CD14-positive monocyte (primary cell): ENCODE measurements at regions not wholly inside any gene's neighbourhood (a gene's known extent, or its start where the extent isn't known, plus 50 kb on each side); places are given as distances from the start of the nearest gene placed in this dataset.

Experiments used
- DNase-seq, 3 donors: peaks; one replicate each; pipeline ENCODE4 v3.0.0-alpha.2; 2011 to 2022
- H2AFZ ChIP-seq: 2 replicates; pipeline ENCODE4 v1.6.0; 2012; ENCODE audit warnings: mild to moderate bottlenecking, low read depth, low read length, inconsistent platforms; ENCODE audit not compliant: insufficient read depth, poor library complexity, severe bottlenecking
- H3K27ac ChIP-seq, 2 donors: 1 replicate in 1 of 2; 2 replicates in 1 of 2; pipeline ENCODE4 v1.5.1; 2012 to 2013; ENCODE audit warnings: low read length in 2 of 2, control low read depth in 1 of 2, inconsistent platforms in 1 of 2, low read depth in 1 of 2, mild to moderate bottlenecking in 1 of 2
- H3K27me3 ChIP-seq, 2 donors: one replicate each; pipeline versions ENCODE4 v1.6.0 to v1.6.1; 2011 to 2013; ENCODE audit warnings: low read length in 2 of 2; ENCODE audit not compliant: control insufficient read depth in 2 of 2, insufficient read depth in 2 of 2
- H3K36me3 ChIP-seq, 2 donors: replicated peaks in 1 of 2; 1 replicate in 1 of 2; 2 replicates in 1 of 2; pipeline versions ENCODE4 v1.5.1 to v1.6.1; 2012 to 2013; ENCODE audit warnings: low read length in 2 of 2, control low read depth in 1 of 2, inconsistent platforms in 1 of 2, mild to moderate bottlenecking in 1 of 2; ENCODE audit not compliant: insufficient read depth in 2 of 2, control insufficient read depth in 1 of 2
- H3K4me1 ChIP-seq, 2 donors: 1 replicate in 1 of 2; 2 replicates in 1 of 2; pipeline versions ENCODE4 v1.5.1 to v1.6.1; 2012 to 2013; ENCODE audit warnings: low read length in 2 of 2, control low read depth in 1 of 2, inconsistent platforms in 1 of 2, mild to moderate bottlenecking in 1 of 2, moderate library complexity in 1 of 2; ENCODE audit not compliant: insufficient read depth in 2 of 2, control insufficient read depth in 1 of 2
- H3K4me2 ChIP-seq: replicated peaks from 2 replicates; pipeline ENCODE3; 2012; ENCODE audit warnings: low read length, moderate library complexity, mild to moderate bottlenecking; ENCODE audit not compliant: poor library complexity, severe bottlenecking; ENCODE audit errors: extremely low read depth
- H3K4me3 ChIP-seq, 3 experiments: fragments of 200-600 bp in 1 of 3; sonication (generic) in 1 of 3; replicated peaks in 1 of 3; 1 replicate in 2 of 3; 2 replicates in 1 of 3; pipeline ENCODE4 v1.5.1; 2011 to 2013; ENCODE audit warnings: low read length in 3 of 3, mild to moderate bottlenecking in 3 of 3, control low read depth in 2 of 3, low read depth in 2 of 3, inconsistent platforms in 1 of 3, moderate library complexity in 1 of 3
- H3K79me2 ChIP-seq: 2 replicates; pipeline ENCODE4 v1.6.0; 2012; ENCODE audit warnings: mild to moderate bottlenecking, control low read depth, inconsistent platforms, low read length, moderate library complexity; ENCODE audit not compliant: insufficient read depth
- H3K9ac ChIP-seq: 2 replicates; pipeline ENCODE4 v1.6.0; 2017; ENCODE audit warnings: low read length, mild to moderate bottlenecking; ENCODE audit not compliant: insufficient read depth, poor library complexity, severe bottlenecking
- H3K9me3 ChIP-seq, 2 donors: replicated peaks in 1 of 2; 1 replicate in 1 of 2; 2 replicates in 1 of 2; pipeline versions ENCODE4 v1.5.1 to v1.6.1; 2012 to 2013; ENCODE audit warnings: low read length in 2 of 2, control low read depth in 1 of 2; ENCODE audit not compliant: control insufficient read depth in 1 of 2, insufficient read depth in 1 of 2
- H4K20me1 ChIP-seq: 2 replicates; pipeline ENCODE4 v1.6.0; 2012; ENCODE audit warnings: mild to moderate bottlenecking, low read length, control low read depth, moderate library complexity; ENCODE audit not compliant: insufficient read depth
- H3K27ac Mint-ChIP-seq, 7 donors: one replicate each; pipeline ENCODE4 v1.8.0; 2020; ENCODE audit warnings: mild to moderate bottlenecking in 7 of 7, mixed read lengths in 7 of 7, moderate library complexity in 6 of 7, inconsistent platforms in 2 of 7
- H3K27me3 Mint-ChIP-seq, 3 donors: one replicate each; pipeline ENCODE4 v1.8.0; 2021 to 2022; ENCODE audit warnings: low read depth in 3 of 3, mild to moderate bottlenecking in 3 of 3, mixed read lengths in 3 of 3, moderate library complexity in 3 of 3, inconsistent platforms in 1 of 3
- H3K36me3 Mint-ChIP-seq, 2 donors: one replicate each; pipeline ENCODE4 v1.8.0; 2020; ENCODE audit warnings: mixed read lengths in 2 of 2, inconsistent platforms in 1 of 2, mild to moderate bottlenecking in 1 of 2
- H3K4me1 Mint-ChIP-seq: one replicate; pipeline ENCODE4 v1.8.0; 2020; ENCODE audit warnings: mild to moderate bottlenecking, mixed read lengths
- H3K4me3 Mint-ChIP-seq, 2 donors: one replicate each; pipeline ENCODE4 v1.8.0; 2020; ENCODE audit warnings: mild to moderate bottlenecking in 2 of 2, mixed read lengths in 2 of 2, moderate library complexity in 1 of 2
- H3K9me3 Mint-ChIP-seq, 7 donors: one replicate each; pipeline ENCODE4 v1.8.0; 2020 to 2022; ENCODE audit warnings: mixed read lengths in 7 of 7, mild to moderate bottlenecking in 6 of 7, moderate library complexity in 6 of 7, inconsistent platforms in 2 of 7
- WGBS: methylation state at CpG from one replicate; pipeline ENCODE4 v1.1.5; 2013; ENCODE audit warnings: missing lambda C conversion rate; ENCODE audit not compliant: insufficient coverage; 5-methylcytosine and 5-hydroxymethylcytosine counted together
- intact Hi-C, 2 donors: fragments of 100-400 bp; cut with micrococcal nuclease; formaldehyde crosslinking; loops; one replicate each; pipeline versions ENCODE4 v1.15.0 to v1.15.1; 2023
- TF ChIP-seq, protein P1 (sequence below): fragments of 200-600 bp; IDR thresholded peaks from one replicate; pipeline ENCODE4 v1.8.0; 2022; ENCODE audit warnings: antibody characterized with exemption, mild to moderate bottlenecking

DNA sequence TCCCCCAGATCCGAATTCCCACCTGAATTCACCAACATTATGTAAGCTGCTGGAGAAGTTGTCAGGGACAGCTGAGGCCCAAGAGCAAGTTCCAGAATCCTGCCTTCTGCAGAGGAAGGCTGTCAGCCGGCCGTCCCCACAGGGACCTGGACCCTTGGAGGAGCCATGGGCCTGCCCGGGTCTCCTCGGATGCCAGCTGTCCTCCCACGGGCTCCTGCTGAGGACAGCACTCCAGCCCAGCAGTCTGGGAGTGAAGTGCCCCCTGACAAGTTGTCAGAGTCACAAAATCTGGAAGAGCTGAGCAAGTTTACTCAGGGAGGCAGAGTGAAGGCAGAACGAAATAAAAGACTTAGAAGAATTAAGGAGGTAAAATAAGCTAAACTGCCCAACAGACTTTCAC lies 192.5 kb upstream of the DAPK1 start:
- TF ChIP-seq, protein P1, sequence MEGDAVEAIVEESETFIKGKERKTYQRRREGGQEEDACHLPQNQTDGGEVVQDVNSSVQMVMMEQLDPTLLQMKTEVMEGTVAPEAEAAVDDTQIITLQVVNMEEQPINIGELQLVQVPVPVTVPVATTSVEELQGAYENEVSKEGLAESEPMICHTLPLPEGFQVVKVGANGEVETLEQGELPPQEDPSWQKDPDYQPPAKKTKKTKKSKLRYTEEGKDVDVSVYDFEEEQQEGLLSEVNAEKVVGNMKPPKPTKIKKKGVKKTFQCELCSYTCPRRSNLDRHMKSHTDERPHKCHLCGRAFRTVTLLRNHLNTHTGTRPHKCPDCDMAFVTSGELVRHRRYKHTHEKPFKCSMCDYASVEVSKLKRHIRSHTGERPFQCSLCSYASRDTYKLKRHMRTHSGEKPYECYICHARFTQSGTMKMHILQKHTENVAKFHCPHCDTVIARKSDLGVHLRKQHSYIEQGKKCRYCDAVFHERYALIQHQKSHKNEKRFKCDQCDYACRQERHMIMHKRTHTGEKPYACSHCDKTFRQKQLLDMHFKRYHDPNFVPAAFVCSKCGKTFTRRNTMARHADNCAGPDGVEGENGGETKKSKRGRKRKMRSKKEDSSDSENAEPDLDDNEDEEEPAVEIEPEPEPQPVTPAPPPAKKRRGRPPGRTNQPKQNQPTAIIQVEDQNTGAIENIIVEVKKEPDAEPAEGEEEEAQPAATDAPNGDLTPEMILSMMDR: no peak
- Histone ChIP-seq H2AFZ (no peak overlapping the region), H3K9me3 (no peaks in the 10 kb centered on the region), H3K27ac (no peak overlapping the region), H3K9ac (no peak overlapping the region), H3K4me2 (no peak overlapping the region), H3K4me3 (no peak overlapping the region), H4K20me1 (no peaks in the 10 kb centered on the region), H3K79me2 (no peaks in the 10 kb centered on the region), H3K27me3 (peaks cover 0 to 4% of the 10 kb centered on the region in 2 donors), H3K4me1 (no peaks in the 10 kb centered on the region), H3K36me3 (no peaks in the 10 kb centered on the region)
- Mint-ChIP-seq H3K4me3 (no peak overlapping the region), H3K9me3 (peaks cover 0 to 3% (median 0%) of the 10 kb centered on the region in 7 donors), H3K4me1 (no peaks in the 10 kb centered on the region), H3K27me3 (peaks cover 4 to 24% (median 6%) of the 10 kb centered on the region in 3 donors), H3K27ac (peak overlapping the region in 1 of 7 donors; percentile 54), H3K36me3 (no peaks in the 10 kb centered on the region)
- 91% methylated on average over 6 of the region's 7 CpGs for WGBS
- no peak for DNase-seq
- intact Hi-C loops: loop anchor here in 1 of 2 donors (5.0 kb wide), 1 partner anchor 673 kb away; no protein-coding TSS in a partner anchor

DNA sequence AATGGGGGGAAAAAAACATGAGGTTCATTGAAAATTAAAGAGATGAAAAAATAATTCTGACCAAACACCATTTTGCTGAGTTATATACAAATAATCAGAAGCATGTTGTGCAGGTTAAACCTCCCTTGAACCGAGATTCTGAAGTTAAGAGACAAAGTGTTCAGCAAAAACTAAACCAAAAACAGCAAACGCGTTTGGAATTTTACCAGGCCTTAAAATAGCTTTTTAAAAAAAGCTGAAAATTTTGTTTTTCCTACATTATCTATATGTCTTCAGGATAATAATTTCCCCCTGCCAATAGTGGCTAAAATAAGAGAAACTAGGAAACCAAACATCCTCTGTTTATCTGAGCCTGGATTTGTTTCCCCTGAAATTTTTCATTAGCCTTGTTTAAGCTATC lies 191.7 kb upstream of the DAPK1 start:
- H3K4me2 ChIP-seq: no peak overlapping the region
- H3K4me1 ChIP-seq: no peaks in the 10 kb centered on the region
- H3K27me3 Mint-ChIP-seq: peaks cover 4 to 24% (median 6%) of the 10 kb centered on the region in 3 donors
- H3K9ac ChIP-seq: no peak overlapping the region
- DNase-seq: no peak
- intact Hi-C loops: loop anchor here in 1 of 2 donors (5.0 kb wide), 1 partner anchor 674 kb away; no protein-coding TSS in a partner anchor
- H3K36me3 ChIP-seq: no peaks in the 10 kb centered on the region
- H3K79me2 ChIP-seq: no peaks in the 10 kb centered on the region
- no CpG with 5 or more reads among the region's 3 CpGs for WGBS
- H3K4me1 Mint-ChIP-seq: no peaks in the 10 kb centered on the region
- H3K27ac Mint-ChIP-seq: no peak overlapping the region
- TF ChIP-seq, protein P1: no peak
- peaks cover 0 to 3% (median 0%) of the 10 kb centered on the region in 7 donors for H3K9me3 Mint-ChIP-seq
- no peak overlapping the region for H2AFZ ChIP-seq
- no peak overlapping the region for H3K4me3 Mint-ChIP-seq
- no peaks in the 10 kb centered on the region for H3K9me3 ChIP-seq
- H3K36me3 Mint-ChIP-seq: no peaks in the 10 kb centered on the region
- no peak overlapping the region for H3K27ac ChIP-seq
- H3K4me3 ChIP-seq: no peak overlapping the region
- H3K27me3 ChIP-seq: peaks cover 0 to 4% of the 10 kb centered on the region in 2 donors
- H4K20me1 ChIP-seq: no peaks in the 10 kb centered on the region
